ENCODE measurements at regions not wholly inside any gene's neighbourhood (a gene's known extent, or its start where the extent isn't known, plus 50 kb on each side); places are given as distances from the start of the nearest gene placed in this dataset.

DNA sequence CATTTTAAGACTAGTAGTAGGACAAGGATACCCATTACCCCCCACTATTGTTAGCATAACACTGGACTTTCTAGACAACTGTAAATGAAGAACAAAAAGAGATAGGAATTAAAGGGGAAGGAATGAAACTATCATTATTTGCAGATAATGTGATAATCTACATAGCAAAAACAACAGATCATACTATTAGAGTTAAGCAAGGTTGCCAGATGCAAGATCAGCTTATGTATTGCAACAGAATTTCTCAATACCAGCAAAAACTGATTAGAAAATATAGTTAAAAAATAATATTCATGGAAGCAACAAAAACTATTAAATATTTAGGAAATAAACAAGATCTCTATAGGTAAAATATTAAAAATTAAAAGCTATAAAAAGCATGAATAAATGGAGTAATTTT lies 194.4 kb upstream of the SPRED2 start:
- H3K79me2 ChIP-seq: no peaks in the 10 kb centered on the region
- TF ChIP-seq, protein P1, sequence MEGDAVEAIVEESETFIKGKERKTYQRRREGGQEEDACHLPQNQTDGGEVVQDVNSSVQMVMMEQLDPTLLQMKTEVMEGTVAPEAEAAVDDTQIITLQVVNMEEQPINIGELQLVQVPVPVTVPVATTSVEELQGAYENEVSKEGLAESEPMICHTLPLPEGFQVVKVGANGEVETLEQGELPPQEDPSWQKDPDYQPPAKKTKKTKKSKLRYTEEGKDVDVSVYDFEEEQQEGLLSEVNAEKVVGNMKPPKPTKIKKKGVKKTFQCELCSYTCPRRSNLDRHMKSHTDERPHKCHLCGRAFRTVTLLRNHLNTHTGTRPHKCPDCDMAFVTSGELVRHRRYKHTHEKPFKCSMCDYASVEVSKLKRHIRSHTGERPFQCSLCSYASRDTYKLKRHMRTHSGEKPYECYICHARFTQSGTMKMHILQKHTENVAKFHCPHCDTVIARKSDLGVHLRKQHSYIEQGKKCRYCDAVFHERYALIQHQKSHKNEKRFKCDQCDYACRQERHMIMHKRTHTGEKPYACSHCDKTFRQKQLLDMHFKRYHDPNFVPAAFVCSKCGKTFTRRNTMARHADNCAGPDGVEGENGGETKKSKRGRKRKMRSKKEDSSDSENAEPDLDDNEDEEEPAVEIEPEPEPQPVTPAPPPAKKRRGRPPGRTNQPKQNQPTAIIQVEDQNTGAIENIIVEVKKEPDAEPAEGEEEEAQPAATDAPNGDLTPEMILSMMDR (IDR thresholded peaks at IDR 0.05): no peak
- H3K9me3 ChIP-seq (ENCODE audit: control insufficient read depth, low read length): no peaks in the 10 kb centered on the region
- H3K36me3 ChIP-seq (ENCODE audit: control insufficient read depth, insufficient read depth, low read length): no peaks in the 10 kb centered on the region
- H3K27ac ChIP-seq: no peak overlapping the region
- H3K4me1 ChIP-seq: no peaks in the 10 kb centered on the region
- H3K9ac ChIP-seq: no peak overlapping the region
- H3K4me3 ChIP-seq (ENCODE audit: low read depth, low read length): no peak overlapping the region
- H2AFZ ChIP-seq: no peak overlapping the region
- no peaks in the 10 kb centered on the region for H3K27me3 ChIP-seq (ENCODE audit: control insufficient read depth, insufficient read depth, low read length)
- no peak overlapping the region for H3K4me2 ChIP-seq (ENCODE audit: low read length)

DNA sequence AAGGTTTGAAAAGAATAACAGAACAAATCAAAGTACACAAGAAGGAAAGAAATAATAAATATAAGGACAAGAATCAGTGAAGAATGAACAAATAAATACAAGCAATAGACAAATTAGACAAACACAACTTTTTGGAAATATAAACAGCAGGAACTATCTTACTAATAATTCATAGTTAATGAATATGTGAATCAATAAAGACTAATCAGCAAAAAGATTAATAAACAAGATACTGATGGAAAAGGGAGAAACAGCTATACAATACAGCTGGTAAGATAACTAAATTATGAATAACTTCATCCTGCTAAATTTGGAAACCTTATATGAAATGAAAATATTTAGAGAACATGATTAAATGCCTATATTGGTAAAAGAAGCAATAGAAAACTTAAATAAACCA lies 193.6 kb upstream of the SPRED2 start:
- H3K36me3 ChIP-seq (ENCODE audit: control insufficient read depth, insufficient read depth, low read length): no peaks in the 10 kb centered on the region
- H3K27me3 ChIP-seq (ENCODE audit: control insufficient read depth, insufficient read depth, low read length): no peaks in the 10 kb centered on the region
- no peak overlapping the region for H2AFZ ChIP-seq
- no peaks in the 10 kb centered on the region for H3K79me2 ChIP-seq
- H3K9me3 ChIP-seq (ENCODE audit: control insufficient read depth, low read length): no peaks in the 10 kb centered on the region
- no peak overlapping the region for H3K27ac ChIP-seq
- no peak overlapping the region for H3K4me2 ChIP-seq (ENCODE audit: low read length)
- no peak overlapping the region for H3K9ac ChIP-seq
- TF ChIP-seq, protein P1 (IDR thresholded peaks at IDR 0.05): no peak
- H3K4me1 ChIP-seq: no peaks in the 10 kb centered on the region
- H3K4me3 ChIP-seq (ENCODE audit: low read depth, low read length): no peak overlapping the region

DNA sequence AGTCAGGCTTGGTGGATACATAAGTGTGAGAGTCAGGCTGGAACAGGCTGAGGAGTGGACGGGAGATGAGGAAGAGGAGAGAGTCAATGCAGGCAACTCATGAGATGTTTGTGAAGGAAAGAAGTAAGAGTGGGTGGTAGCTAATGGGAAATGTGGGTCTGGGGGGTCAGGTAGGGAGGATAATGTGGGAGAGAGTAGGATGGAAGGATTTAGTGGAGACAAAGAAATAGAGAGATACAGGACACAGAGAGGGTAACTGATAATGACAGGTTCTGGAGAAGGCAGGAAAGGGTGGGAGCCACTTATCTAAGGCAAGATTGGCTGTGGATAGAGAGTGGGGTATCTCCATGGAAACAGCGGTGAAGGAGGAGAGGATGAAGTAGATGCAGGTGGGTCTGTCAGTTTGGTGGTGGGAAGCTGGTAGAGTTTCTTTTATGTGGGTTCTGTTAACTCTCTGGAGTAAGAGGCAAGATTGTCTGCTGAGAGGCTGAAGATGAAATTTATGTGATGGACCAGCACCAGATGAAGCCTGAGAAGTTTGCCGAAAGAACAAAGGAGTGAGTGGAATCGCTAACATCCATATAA lies 190.6 kb upstream of the SPRED2 start:
- TF ChIP-seq, protein P1 (IDR thresholded peaks at IDR 0.05): no peak
- Histone ChIP-seq H3K36me3 (ENCODE audit: control insufficient read depth, insufficient read depth, low read length) (no peaks in the 10 kb centered on the region), H3K9ac (no peak overlapping the region), H3K4me2 (ENCODE audit: low read length) (no peak overlapping the region), H3K9me3 (ENCODE audit: control insufficient read depth, low read length) (no peaks in the 10 kb centered on the region), H3K27me3 (ENCODE audit: control insufficient read depth, insufficient read depth, low read length) (no peaks in the 10 kb centered on the region), H3K4me3 (ENCODE audit: low read depth, low read length) (no peak overlapping the region), H3K27ac (no peak overlapping the region), H3K79me2 (no peaks in the 10 kb centered on the region), H2AFZ (no peak overlapping the region), H3K4me1 (no peaks in the 10 kb centered on the region)

DNA sequence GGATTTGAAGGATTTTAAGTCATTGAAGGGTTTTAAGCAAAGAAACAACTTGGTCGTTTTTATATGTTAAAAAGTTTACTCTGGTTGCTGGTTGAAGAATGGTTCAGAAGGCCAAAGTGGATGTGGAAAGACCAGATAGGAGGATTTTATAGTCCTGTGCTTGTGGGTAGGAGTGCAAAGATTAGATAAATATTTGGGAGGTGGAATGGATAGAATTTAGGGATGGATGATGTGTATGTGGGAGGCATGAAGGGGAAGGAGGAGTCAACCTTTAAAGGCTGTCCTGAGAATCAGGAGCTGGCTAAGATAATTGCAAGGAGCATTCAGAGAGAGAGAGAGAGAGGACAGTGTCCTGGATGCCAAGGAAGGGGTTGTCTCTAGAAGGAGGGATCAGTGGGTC lies 190.1 kb upstream of the SPRED2 start:
- no peaks in the 10 kb centered on the region for H3K79me2 ChIP-seq
- no peaks in the 10 kb centered on the region for H3K36me3 ChIP-seq (ENCODE audit: control insufficient read depth, insufficient read depth, low read length)
- H3K27me3 ChIP-seq (ENCODE audit: control insufficient read depth, insufficient read depth, low read length): no peaks in the 10 kb centered on the region
- H2AFZ ChIP-seq: no peak overlapping the region
- H3K4me1 ChIP-seq: no peaks in the 10 kb centered on the region
- H3K27ac ChIP-seq: no peak overlapping the region
- H3K9ac ChIP-seq: no peak overlapping the region
- TF ChIP-seq, protein P1 (IDR thresholded peaks at IDR 0.05): no peak
- no peak overlapping the region for H3K4me3 ChIP-seq (ENCODE audit: low read depth, low read length)
- no peak overlapping the region for H3K4me2 ChIP-seq (ENCODE audit: low read length)
- H3K9me3 ChIP-seq (ENCODE audit: control insufficient read depth, low read length): no peaks in the 10 kb centered on the region

DNA sequence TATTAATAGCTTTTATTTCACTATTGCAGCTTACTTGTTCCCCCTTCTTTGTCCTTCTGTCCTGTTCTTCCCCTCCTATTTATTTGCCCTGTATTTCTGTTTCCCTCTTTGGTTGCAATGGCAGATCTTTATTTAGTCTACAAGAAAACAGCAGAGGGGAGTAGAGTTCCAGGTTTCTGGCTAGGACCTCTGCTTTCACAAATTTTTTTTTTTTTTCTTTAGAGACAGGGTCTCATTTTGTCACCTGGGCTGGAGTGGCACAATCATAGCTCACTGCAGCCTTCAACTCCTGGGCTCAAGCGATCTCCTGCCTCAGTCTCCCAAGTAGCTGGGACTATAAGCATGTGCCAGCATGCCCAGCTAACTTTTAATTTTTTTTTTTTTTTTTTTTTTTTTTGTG lies 188.1 kb upstream of the SPRED2 start:
- H3K9me3 ChIP-seq (ENCODE audit: control insufficient read depth, low read length): no peaks in the 10 kb centered on the region
- no peak overlapping the region for H2AFZ ChIP-seq
- no peaks in the 10 kb centered on the region for H3K36me3 ChIP-seq (ENCODE audit: control insufficient read depth, insufficient read depth, low read length)
- H3K27ac ChIP-seq: no peak overlapping the region
- no peak overlapping the region for H3K4me3 ChIP-seq (ENCODE audit: low read depth, low read length)
- H3K79me2 ChIP-seq: no peaks in the 10 kb centered on the region
- H3K9ac ChIP-seq: no peak overlapping the region
- TF ChIP-seq, protein P1 (IDR thresholded peaks at IDR 0.05): no peak
- no peaks in the 10 kb centered on the region for H3K27me3 ChIP-seq (ENCODE audit: control insufficient read depth, insufficient read depth, low read length)
- no peaks in the 10 kb centered on the region for H3K4me1 ChIP-seq
- H3K4me2 ChIP-seq (ENCODE audit: low read length): no peak overlapping the region
